Glomerular endothelial cell (primary cell): ENCODE measurements at regions not wholly inside any gene's neighbourhood (a gene's known extent, or its start where the extent isn't known, plus 50 kb on each side); places are given as distances from the start of the nearest gene placed in this dataset.

Experiments used
- DNase-seq: peaks from one replicate; pipeline ENCODE4 v3.0.0-alpha.2; 2011; ENCODE audit warnings: low read depth, low spot score; ENCODE audit errors: extremely low read depth

GRCh38 chr9:38315085-38315595 lies 77.4 kb upstream of the ALDH1B1 start:
- no peak for DNase-seq

GRCh38 chr9:38313421-38313820 lies 79.1 kb upstream of the ALDH1B1 start:
- no peak for DNase-seq

- DNase-seq: no peak
Observed at GRCh38 chr9:38312406-38312805, 80.1 kb upstream of the ALDH1B1 start.

GRCh38 chr9:38311382-38312270 lies 80.9 kb upstream of the ALDH1B1 start:
- no peak for DNase-seq

GRCh38 chr9:38309324-38310195 lies 82.9 kb upstream of the ALDH1B1 start:
- DNase-seq: no peak

- no peak for DNase-seq
Observed at GRCh38 chr9:38308136-38308535, 84.4 kb upstream of the ALDH1B1 start.

GRCh38 chr9:38306899-38307298 lies 85.6 kb upstream of the ALDH1B1 start:
- no peak for DNase-seq

GRCh38 chr9:38305582-38305981 lies 86.9 kb upstream of the ALDH1B1 start:
- DNase-seq: no peak

- DNase-seq: no peak
Observed at GRCh38 chr9:38301376-38302106, 91.0 kb upstream of the ALDH1B1 start.

- DNase-seq: no peak
Observed at GRCh38 chr9:38299856-38300255, 92.6 kb upstream of the ALDH1B1 start.

- no peak for DNase-seq
Observed at GRCh38 chr9:38298904-38299303, 93.6 kb upstream of the ALDH1B1 start.

- DNase-seq: no peak
Observed at GRCh38 chr9:38298503-38298902, 94.0 kb upstream of the ALDH1B1 start.

GRCh38 chr9:38296807-38297206 lies 95.7 kb upstream of the ALDH1B1 start:
- DNase-seq: no peak

- no peak for DNase-seq
Observed at GRCh38 chr9:38295764-38296163, 96.7 kb upstream of the ALDH1B1 start.

- DNase-seq: no peak
Observed at GRCh38 chr9:38294220-38294960, 98.1 kb upstream of the ALDH1B1 start.

- no peak for DNase-seq
Observed at GRCh38 chr9:38293022-38293421, 99.5 kb upstream of the ALDH1B1 start.

- no peak for DNase-seq
Observed at GRCh38 chr9:38292480-38292879, 100.0 kb upstream of the ALDH1B1 start.

- DNase-seq: no peak
Observed at GRCh38 chr9:38289866-38290245, 102.6 kb upstream of the ALDH1B1 start.

GRCh38 chr9:38289236-38289865 lies 103.2 kb upstream of the ALDH1B1 start:
- DNase-seq: no peak

GRCh38 chr9:38288502-38288901 lies 104.0 kb upstream of the ALDH1B1 start:
- no peak for DNase-seq
